ENCODE measurements at regions not wholly inside any gene's neighbourhood (a gene's known extent, or its start where the extent isn't known, plus 50 kb on each side); places are given as distances from the start of the nearest gene placed in this dataset.

GRCh38 chr12:76646366-76646765, 86.8 kb upstream of the OSBPL8 start:
- TF ChIP-seq MYC (IDR thresholded peaks at IDR 0.05; ENCODE audit: low read depth, low read length), result no peak
- TF ChIP-seq CTCF (IDR thresholded peaks at IDR 0.05; ENCODE audit: low read depth, low read length), result no peak
